ENCODE measurements at regions not wholly inside any gene's neighbourhood (a gene's known extent, or its start where the extent isn't known, plus 50 kb on each side); places are given as distances from the start of the nearest gene placed in this dataset.

DNA sequence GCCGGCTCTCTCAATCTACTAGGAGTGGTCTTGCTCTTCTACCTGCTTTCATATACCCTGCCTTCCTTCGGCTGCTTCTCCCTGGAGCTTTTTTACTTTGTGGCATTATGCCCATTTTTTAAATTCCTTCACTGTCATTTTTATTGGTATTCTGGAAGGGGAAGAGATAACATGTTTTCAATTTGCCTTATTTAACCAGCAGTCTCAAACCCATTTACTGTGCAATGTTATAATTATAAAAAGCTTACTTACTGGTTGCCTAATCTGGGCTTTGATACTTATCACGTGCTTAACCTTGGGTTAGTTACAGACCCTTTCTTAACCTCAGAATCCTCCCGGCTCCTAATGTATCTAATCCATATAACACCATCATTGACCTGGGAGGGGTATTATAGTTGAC, 128.1 kb downstream of the SIPA1L2 start:
- Mint-ChIP-seq H3K27me3 (ENCODE audit: insufficient read depth, unreplicated experiment) (no peaks in the 10 kb centered on the region), H3K4me1 (ENCODE audit: insufficient read depth, unreplicated experiment) (no peaks in the 10 kb centered on the region), H3K36me3 (ENCODE audit: insufficient read depth, unreplicated experiment) (peaks cover 6% of the 10 kb centered on the region), H3K27ac (ENCODE audit: low read depth, unreplicated experiment) (no peak overlapping the region), H3K4me3 (ENCODE audit: unreplicated experiment) (no peak overlapping the region), H3K9me3 (ENCODE audit: unreplicated experiment) (no peaks in the 10 kb centered on the region)
- intact Hi-C loops (cut with micrococcal nuclease), result no loop called here
- no TSS peak for BruUV-seq (replicated peaks)
- DNase-seq (ENCODE audit: unreplicated experiment), result no peak
- CTCF ChIA-PET, result interaction anchor here (0.5 kb wide), 1 partner anchor 35 kb away, joined by 3 read pairs; no protein-coding TSS in a partner anchor
- TF ChIP-seq, protein P1, sequence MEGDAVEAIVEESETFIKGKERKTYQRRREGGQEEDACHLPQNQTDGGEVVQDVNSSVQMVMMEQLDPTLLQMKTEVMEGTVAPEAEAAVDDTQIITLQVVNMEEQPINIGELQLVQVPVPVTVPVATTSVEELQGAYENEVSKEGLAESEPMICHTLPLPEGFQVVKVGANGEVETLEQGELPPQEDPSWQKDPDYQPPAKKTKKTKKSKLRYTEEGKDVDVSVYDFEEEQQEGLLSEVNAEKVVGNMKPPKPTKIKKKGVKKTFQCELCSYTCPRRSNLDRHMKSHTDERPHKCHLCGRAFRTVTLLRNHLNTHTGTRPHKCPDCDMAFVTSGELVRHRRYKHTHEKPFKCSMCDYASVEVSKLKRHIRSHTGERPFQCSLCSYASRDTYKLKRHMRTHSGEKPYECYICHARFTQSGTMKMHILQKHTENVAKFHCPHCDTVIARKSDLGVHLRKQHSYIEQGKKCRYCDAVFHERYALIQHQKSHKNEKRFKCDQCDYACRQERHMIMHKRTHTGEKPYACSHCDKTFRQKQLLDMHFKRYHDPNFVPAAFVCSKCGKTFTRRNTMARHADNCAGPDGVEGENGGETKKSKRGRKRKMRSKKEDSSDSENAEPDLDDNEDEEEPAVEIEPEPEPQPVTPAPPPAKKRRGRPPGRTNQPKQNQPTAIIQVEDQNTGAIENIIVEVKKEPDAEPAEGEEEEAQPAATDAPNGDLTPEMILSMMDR (IDR thresholded peaks at IDR 0.05; ENCODE audit: unreplicated experiment), result no peak
- POLR2A ChIA-PET, result no interaction called here

GRCh38 chr1:232499188-232499587, 130.7 kb downstream of the SIPA1L2 start:
- POLR2A ChIA-PET, result interaction anchor here (0.6 kb wide), 1 partner anchor 15 kb away, joined by 3 read pairs; no protein-coding TSS in a partner anchor
- Mint-ChIP-seq H3K4me1 (ENCODE audit: insufficient read depth, unreplicated experiment) (no peaks in the 10 kb centered on the region), H3K9me3 (ENCODE audit: unreplicated experiment) (no peaks in the 10 kb centered on the region), H3K4me3 (ENCODE audit: unreplicated experiment) (no peak overlapping the region), H3K27me3 (ENCODE audit: insufficient read depth, unreplicated experiment) (no peaks in the 10 kb centered on the region), H3K27ac (ENCODE audit: low read depth, unreplicated experiment) (no peak overlapping the region), H3K36me3 (ENCODE audit: insufficient read depth, unreplicated experiment) (peaks cover 6% of the 10 kb centered on the region)
- intact Hi-C loops (cut with micrococcal nuclease), result no loop called here
- CTCF ChIA-PET, result interaction anchor here (0.6 to 1.3 kb wide), 5 partner anchors 10 to 568 kb away, joined by 3 to 5 read pairs (median 3); partner anchors contain the start of gene SIPA1L2
- no TSS peak for BruUV-seq (replicated peaks)
- TF ChIP-seq, protein P1 (IDR thresholded peaks at IDR 0.05; ENCODE audit: unreplicated experiment), result no peak
- DNase-seq (ENCODE audit: unreplicated experiment), result no peak

- CTCF ChIA-PET, result interaction anchor here (0.6 to 1.2 kb wide), 3 partner anchors 14 to 1776 kb away, joined by 3 read pairs; no protein-coding TSS in a partner anchor
- no TSS peak for BruUV-seq (replicated peaks)
Observed at GRCh38 chr1:232493869-232494268, 136.1 kb downstream of the SIPA1L2 start.

GRCh38 chr1:232489256-232489655, 140.7 kb downstream of the SIPA1L2 start:
- TF ChIP-seq, protein P1 (IDR thresholded peaks at IDR 0.05; ENCODE audit: unreplicated experiment), result no peak
- no peak overlapping the region for H3K27ac Mint-ChIP-seq (ENCODE audit: low read depth, unreplicated experiment)
- intact Hi-C loops (cut with micrococcal nuclease), result loop anchor here (5.0 kb wide), 1 partner anchor 138 kb away; no protein-coding TSS in a partner anchor
- H3K9me3 Mint-ChIP-seq (ENCODE audit: unreplicated experiment), result no peaks in the 10 kb centered on the region
- H3K27me3 Mint-ChIP-seq (ENCODE audit: insufficient read depth, unreplicated experiment), result no peaks in the 10 kb centered on the region
- H3K4me1 Mint-ChIP-seq (ENCODE audit: insufficient read depth, unreplicated experiment), result peaks cover 15% of the 10 kb centered on the region
- H3K36me3 Mint-ChIP-seq (ENCODE audit: insufficient read depth, unreplicated experiment), result peaks cover 37% of the 10 kb centered on the region
- BruUV-seq (replicated peaks), result no TSS peak
- DNase-seq (ENCODE audit: unreplicated experiment), result no peak
- POLR2A ChIA-PET, result interaction anchor here (0.7 to 1.5 kb wide), 4 partner anchors 11 to 49 kb away, joined by 3 to 4 read pairs (median 4); no protein-coding TSS in a partner anchor
- CTCF ChIA-PET, result interaction anchor here (0.6 to 1.9 kb wide), 3 partner anchors 8 to 138 kb away, joined by 3 to 5 read pairs (median 5); no protein-coding TSS in a partner anchor
- H3K4me3 Mint-ChIP-seq (ENCODE audit: unreplicated experiment), result no peak overlapping the region

More at GRCh38 chr1:232493869-232494268, 136.1 kb downstream of the SIPA1L2 start:
- POLR2A ChIA-PET, result interaction anchor here (1.0 kb wide), 1 partner anchor 18 kb away, joined by 3 read pairs; no protein-coding TSS in a partner anchor
- Mint-ChIP-seq H3K36me3 (ENCODE audit: insufficient read depth, unreplicated experiment) (peaks cover 31% of the 10 kb centered on the region), H3K4me1 (ENCODE audit: insufficient read depth, unreplicated experiment) (no peaks in the 10 kb centered on the region), H3K27me3 (ENCODE audit: insufficient read depth, unreplicated experiment) (no peaks in the 10 kb centered on the region), H3K9me3 (ENCODE audit: unreplicated experiment) (no peaks in the 10 kb centered on the region), H3K27ac (ENCODE audit: low read depth, unreplicated experiment) (no peak overlapping the region), H3K4me3 (ENCODE audit: unreplicated experiment) (no peak overlapping the region)
- DNase-seq (ENCODE audit: unreplicated experiment), result no peak
- intact Hi-C loops (cut with micrococcal nuclease), result no loop called here
- TF ChIP-seq, protein P1 (IDR thresholded peaks at IDR 0.05; ENCODE audit: unreplicated experiment), result no peak

All from MCF 10A (cell line).